ENCODE measurements at regions not wholly inside any gene's neighbourhood (a gene's known extent, or its start where the extent isn't known, plus 50 kb on each side); places are given as distances from the start of the nearest gene placed in this dataset.
"Not testable (repeated sequence)": the region's sequence is repeated elsewhere in the genome, so short reads cannot be mapped to it uniquely, and the experiment has no call there.

GRCh38 chr2:186138845-186139244, 347.2 kb upstream of the ZC3H15 start:
- DNase-seq (ENCODE audit: extremely low spot score, unreplicated experiment): no peak
- TF ChIP-seq CTCF (IDR thresholded peaks at IDR 0.05): no peak
- Mint-ChIP-seq H3K27me3 (ENCODE audit: unreplicated experiment) (peaks cover 2% of the 10 kb centered on the region), H3K4me3 (ENCODE audit: unreplicated experiment) (no peak overlapping the region), H3K36me3 (ENCODE audit: unreplicated experiment) (no peaks in the 10 kb centered on the region), H3K27ac (ENCODE audit: unreplicated experiment) (no peak overlapping the region), H3K4me1 (ENCODE audit: unreplicated experiment) (no peaks in the 10 kb centered on the region), H3K9me3 (ENCODE audit: unreplicated experiment) (no peaks in the 10 kb centered on the region)

GRCh38 chr2:186159101-186159500, 327.0 kb upstream of the ZC3H15 start:
- no peak overlapping the region for H3K27ac Mint-ChIP-seq (ENCODE audit: unreplicated experiment)
- DNase-seq (ENCODE audit: extremely low spot score, unreplicated experiment): no peak
- H3K9me3 Mint-ChIP-seq (ENCODE audit: unreplicated experiment): peaks cover 21% of the 10 kb centered on the region
- no peak overlapping the region for H3K4me3 Mint-ChIP-seq (ENCODE audit: unreplicated experiment)
- no peak for TF ChIP-seq CTCF (IDR thresholded peaks at IDR 0.05)
- H3K4me1 Mint-ChIP-seq (ENCODE audit: unreplicated experiment): no peaks in the 10 kb centered on the region
- H3K27me3 Mint-ChIP-seq (ENCODE audit: unreplicated experiment): no peaks in the 10 kb centered on the region
- H3K36me3 Mint-ChIP-seq (ENCODE audit: unreplicated experiment): no peaks in the 10 kb centered on the region

DNA sequence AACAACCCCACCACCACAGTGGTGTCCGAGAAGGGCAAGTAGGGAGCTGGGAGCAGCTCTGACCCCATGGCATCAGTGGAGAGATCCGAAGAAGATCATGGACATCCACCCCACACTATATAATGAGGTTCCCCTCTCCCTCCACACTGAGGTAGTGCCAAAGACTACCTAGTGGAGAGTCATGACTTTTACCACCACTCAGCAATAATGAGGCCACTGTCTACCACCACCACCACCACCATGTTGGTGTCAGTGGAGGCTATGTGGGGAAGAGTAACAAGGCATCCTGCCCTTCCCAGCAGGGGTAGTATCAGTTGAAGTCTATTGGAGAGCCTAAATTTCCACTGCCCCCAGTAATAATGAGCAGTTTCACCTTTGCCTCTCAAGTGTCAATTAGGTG, 321.7 kb upstream of the ZC3H15 start:
- H3K36me3 Mint-ChIP-seq (ENCODE audit: unreplicated experiment): no peaks in the 10 kb centered on the region
- H3K4me1 Mint-ChIP-seq (ENCODE audit: unreplicated experiment): no peaks in the 10 kb centered on the region
- no peak overlapping the region for H3K4me3 Mint-ChIP-seq (ENCODE audit: unreplicated experiment)
- TF ChIP-seq CTCF (IDR thresholded peaks at IDR 0.05): no peak
- no peak overlapping the region for H3K27ac Mint-ChIP-seq (ENCODE audit: unreplicated experiment)
- H3K9me3 Mint-ChIP-seq (ENCODE audit: unreplicated experiment): no peaks in the 10 kb centered on the region
- no peak for DNase-seq (ENCODE audit: extremely low spot score, unreplicated experiment)
- H3K27me3 Mint-ChIP-seq (ENCODE audit: unreplicated experiment): no peaks in the 10 kb centered on the region

GRCh38 chr2:186170693-186171092, 315.4 kb upstream of the ZC3H15 start:
- Mint-ChIP-seq H3K4me3 (ENCODE audit: unreplicated experiment) (no peak overlapping the region), H3K27ac (ENCODE audit: unreplicated experiment) (no peak overlapping the region), H3K36me3 (ENCODE audit: unreplicated experiment) (no peaks in the 10 kb centered on the region), H3K9me3 (ENCODE audit: unreplicated experiment) (no peaks in the 10 kb centered on the region), H3K27me3 (ENCODE audit: unreplicated experiment) (no peaks in the 10 kb centered on the region), H3K4me1 (ENCODE audit: unreplicated experiment) (no peaks in the 10 kb centered on the region)
- DNase-seq (ENCODE audit: extremely low spot score, unreplicated experiment): no peak
- TF ChIP-seq CTCF (IDR thresholded peaks at IDR 0.05): no peak

GRCh38 chr2:186181625-186182024, 304.4 kb upstream of the ZC3H15 start:
- Mint-ChIP-seq H3K4me3 (ENCODE audit: unreplicated experiment) (no peak overlapping the region), H3K4me1 (ENCODE audit: unreplicated experiment) (no peaks in the 10 kb centered on the region), H3K27ac (ENCODE audit: unreplicated experiment) (no peak overlapping the region), H3K9me3 (ENCODE audit: unreplicated experiment) (no peaks in the 10 kb centered on the region), H3K36me3 (ENCODE audit: unreplicated experiment) (no peaks in the 10 kb centered on the region), H3K27me3 (ENCODE audit: unreplicated experiment) (no peaks in the 10 kb centered on the region)
- no peak for DNase-seq (ENCODE audit: extremely low spot score, unreplicated experiment)
- TF ChIP-seq CTCF (IDR thresholded peaks at IDR 0.05): no peak

DNA sequence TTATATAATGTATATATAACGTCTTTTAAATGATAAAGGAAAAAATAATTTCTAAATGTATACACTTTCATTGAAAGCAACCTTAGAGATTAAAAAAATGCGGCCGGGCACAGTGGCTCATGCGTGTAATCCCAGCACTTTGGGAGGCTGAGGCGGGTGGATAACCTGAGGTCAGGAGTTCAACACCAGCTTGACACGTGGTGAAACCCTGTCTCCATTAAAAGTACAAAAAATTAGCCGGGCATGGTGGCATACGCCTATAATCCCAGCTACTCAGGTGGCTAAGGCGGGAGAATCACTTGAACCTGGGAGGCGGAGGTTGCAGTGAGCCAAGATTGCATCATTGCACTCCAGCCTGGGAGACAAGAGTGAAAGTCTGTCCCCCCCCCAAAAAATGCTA, 303.7 kb upstream of the ZC3H15 start:
- not testable (repeated sequence) for H3K27me3 Mint-ChIP-seq (ENCODE audit: unreplicated experiment); H3K27ac Mint-ChIP-seq (ENCODE audit: unreplicated experiment); H3K4me1 Mint-ChIP-seq (ENCODE audit: unreplicated experiment); H3K9me3 Mint-ChIP-seq (ENCODE audit: unreplicated experiment); H3K4me3 Mint-ChIP-seq (ENCODE audit: unreplicated experiment); DNase-seq (ENCODE audit: extremely low spot score, unreplicated experiment); H3K36me3 Mint-ChIP-seq (ENCODE audit: unreplicated experiment)
